AG10803 (cell line): ENCODE measurements at regions not wholly inside any gene's neighbourhood (a gene's known extent, or its start where the extent isn't known, plus 50 kb on each side); places are given as distances from the start of the nearest gene placed in this dataset.

Source experiments
- DNase-seq: peaks from one replicate; pipeline ENCODE4 v3.0.0; 2010; ENCODE audit warnings: low read depth
- H3K4me3 ChIP-seq: 2 replicates; pipeline ENCODE4 v1.5.1; 2011; ENCODE audit warnings: mild to moderate bottlenecking, low read length, control low read depth
- TF ChIP-seq, protein P1 (sequence below): conservative IDR thresholded peaks from 2 replicates; pipeline ENCODE4 v1.5.1; 2011; ENCODE audit warnings: mild to moderate bottlenecking, low read length, control low read depth, inconsistent platforms

DNA sequence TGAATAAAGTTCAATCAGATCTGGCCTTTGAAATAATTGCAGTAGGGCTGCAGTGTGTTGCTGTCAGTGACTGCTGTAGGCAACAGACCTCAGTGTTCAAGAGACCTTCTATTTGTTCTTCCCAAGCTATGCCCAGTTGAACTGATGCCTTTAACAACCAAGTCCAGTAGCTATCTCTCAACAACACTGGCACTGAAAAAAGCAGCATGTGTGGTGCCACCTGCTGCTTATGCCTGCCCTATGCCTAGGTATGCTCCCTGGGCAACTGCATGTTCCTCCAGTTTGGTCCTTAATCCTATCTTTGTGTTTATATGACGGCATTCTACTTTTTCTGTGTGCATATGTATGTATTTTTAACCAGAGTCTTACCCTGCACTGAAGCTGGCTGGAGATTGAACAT, 523.9 kb upstream of the MEX3C start:
- DNase-seq = no peak
- TF ChIP-seq, protein P1, sequence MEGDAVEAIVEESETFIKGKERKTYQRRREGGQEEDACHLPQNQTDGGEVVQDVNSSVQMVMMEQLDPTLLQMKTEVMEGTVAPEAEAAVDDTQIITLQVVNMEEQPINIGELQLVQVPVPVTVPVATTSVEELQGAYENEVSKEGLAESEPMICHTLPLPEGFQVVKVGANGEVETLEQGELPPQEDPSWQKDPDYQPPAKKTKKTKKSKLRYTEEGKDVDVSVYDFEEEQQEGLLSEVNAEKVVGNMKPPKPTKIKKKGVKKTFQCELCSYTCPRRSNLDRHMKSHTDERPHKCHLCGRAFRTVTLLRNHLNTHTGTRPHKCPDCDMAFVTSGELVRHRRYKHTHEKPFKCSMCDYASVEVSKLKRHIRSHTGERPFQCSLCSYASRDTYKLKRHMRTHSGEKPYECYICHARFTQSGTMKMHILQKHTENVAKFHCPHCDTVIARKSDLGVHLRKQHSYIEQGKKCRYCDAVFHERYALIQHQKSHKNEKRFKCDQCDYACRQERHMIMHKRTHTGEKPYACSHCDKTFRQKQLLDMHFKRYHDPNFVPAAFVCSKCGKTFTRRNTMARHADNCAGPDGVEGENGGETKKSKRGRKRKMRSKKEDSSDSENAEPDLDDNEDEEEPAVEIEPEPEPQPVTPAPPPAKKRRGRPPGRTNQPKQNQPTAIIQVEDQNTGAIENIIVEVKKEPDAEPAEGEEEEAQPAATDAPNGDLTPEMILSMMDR = no peak
- H3K4me3 ChIP-seq = no peak overlapping the region

DNA sequence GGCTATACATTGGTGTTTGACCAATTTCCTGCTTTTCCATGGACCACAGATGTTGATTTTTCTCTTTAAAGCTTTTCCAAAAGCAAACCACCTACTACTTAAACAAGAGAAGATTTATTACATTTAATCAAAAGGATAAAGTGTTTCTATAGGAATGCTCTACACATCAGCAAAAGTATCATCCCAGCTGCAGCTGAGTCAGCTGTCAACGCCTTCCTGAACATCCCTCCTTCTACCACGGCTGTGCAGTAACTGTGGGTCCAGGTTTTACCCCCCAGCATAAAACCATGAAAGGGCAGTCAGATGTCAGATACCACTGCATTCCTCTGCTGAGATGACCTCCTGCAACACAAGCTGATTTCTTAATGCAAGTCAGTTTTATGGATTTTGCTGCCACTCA, 524.5 kb upstream of the MEX3C start:
- no peak overlapping the region for H3K4me3 ChIP-seq
- TF ChIP-seq, protein P1 = no peak
- DNase-seq = no peak

DNA sequence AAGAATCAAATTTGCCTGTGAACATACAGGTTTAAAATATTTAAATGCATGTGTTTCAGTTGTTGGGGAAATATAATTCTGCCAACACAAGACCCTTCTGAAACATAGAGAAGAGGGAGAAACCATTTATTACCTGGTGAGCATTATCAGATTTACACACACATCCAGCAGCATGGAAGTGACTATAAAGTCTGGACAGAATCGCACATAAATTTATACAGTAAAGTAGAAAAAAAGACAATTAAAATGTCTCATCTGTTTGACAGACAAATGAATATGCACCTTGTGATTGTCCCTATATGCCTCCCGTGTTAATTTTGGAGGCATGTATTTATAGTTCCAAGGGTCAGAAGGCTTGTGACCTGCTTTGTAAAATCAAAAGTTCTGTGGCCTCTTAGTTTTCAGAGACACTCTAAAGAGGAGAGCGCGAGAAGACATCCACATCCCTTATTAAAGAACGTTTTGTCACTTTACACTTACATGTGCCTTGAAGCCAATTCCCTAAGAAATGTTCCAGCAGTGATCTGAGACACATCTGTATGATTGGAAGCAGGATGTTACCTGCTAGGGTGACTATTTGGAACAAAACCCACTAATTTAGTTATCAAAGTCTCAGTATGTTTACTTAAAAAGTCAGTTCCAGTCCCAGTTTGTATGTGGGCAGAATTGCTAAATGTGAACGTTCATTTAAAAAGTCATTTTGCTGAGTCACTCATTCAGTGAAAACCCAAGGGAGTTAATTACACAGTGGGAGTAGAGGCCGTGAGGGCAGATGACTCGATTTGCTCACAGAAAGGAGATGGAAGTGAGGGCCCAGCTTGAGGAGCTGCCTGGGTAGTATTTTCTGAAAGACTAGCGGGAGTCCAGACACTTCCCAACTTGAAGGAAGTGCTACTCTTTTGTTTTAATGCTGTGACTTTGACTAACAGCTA, 527.6 kb upstream of the MEX3C start:
- H3K4me3 ChIP-seq = no peak overlapping the region
- TF ChIP-seq, protein P1 = no peak
- no peak for DNase-seq

DNA sequence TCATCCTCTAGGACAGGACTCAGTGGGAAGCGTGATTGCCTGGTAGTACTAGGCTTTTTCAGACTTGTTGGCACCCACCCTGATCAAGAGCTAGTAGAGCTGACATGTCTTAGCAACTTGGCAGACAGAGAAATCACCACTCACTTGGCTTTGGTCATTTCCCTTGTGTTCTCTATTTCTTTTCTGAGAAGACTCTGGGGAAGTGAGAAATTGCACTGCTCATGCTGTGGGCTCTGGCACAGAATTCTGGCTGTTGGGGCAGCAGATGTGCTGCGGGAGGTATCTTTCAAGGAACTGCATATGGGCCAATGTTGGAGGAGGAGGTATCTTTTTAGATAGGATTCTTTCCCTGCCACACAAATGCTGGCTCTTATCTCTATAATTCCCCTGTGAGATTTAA, 529.1 kb upstream of the MEX3C start:
- no peak for DNase-seq
- TF ChIP-seq, protein P1 = no peak
- H3K4me3 ChIP-seq = no peak overlapping the region

DNA sequence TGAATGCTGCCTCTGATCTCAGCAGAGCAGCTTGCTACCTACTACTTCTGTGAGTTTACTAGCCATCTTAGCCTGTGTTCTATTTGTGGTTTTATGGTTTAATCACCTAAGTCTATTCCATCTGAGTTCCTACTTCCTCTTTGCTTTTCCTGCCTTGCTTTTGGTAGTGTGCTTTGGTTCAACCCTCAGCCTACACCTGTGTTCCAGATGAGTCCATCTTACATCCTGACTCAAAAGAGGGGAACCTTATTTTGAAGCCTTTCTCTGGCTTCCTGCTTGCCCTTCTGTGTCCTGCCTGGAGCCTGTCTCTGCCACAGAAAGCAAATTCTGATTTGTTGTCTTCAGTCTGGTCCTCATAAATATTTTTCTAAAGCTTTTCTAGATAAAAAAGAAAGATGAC, 530.3 kb upstream of the MEX3C start:
- no peak for DNase-seq
- no peak overlapping the region for H3K4me3 ChIP-seq
- TF ChIP-seq, protein P1 = no peak

DNA sequence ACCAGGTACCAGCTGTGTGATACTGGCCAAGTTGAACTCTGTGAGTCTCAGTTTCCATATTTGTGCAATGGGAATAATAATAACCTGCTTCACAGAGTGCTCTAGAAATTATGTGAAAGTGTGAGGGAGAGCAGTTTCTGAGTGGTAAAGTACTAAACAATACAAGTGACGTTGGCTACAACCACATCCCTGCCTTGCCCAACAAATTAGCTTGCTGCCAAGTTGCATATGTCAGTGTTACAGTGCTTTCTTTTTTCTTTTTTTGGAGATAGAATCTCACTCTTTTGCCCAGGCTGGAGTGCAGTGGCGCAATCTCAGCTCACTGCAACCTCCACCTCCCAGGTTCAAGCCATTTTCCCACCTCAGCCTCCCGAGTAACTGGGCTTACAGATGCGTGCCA, 533.6 kb upstream of the MEX3C start:
- TF ChIP-seq, protein P1 = no peak
- DNase-seq = no peak
- H3K4me3 ChIP-seq = no peak overlapping the region

DNA sequence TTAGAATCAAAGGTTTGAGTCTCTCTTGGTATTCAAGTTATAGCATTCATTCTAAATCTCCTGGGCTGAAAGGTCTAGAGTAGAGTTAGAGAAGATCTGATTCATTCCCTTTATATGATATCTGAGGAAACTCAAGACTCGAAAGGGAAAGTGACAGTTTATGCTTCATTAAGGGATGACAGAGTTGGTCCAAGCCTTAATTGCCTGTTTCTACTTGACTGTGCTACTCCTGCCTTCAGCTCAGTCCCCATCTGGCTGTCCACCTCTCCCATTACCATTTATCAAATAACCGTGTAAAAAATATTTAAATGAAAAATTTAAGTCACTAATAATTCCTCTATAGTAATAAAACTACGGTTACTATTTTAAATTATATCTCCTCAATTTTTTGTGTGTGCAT, 537.1 kb upstream of the MEX3C start:
- no peak overlapping the region for H3K4me3 ChIP-seq
- TF ChIP-seq, protein P1 = no peak
- DNase-seq = no peak
